DND-41 (cell line): ENCODE measurements at regions not wholly inside any gene's neighbourhood (a gene's known extent, or its start where the extent isn't known, plus 50 kb on each side); places are given as distances from the start of the nearest gene placed in this dataset.

Source experiments
- CTCF ChIP-seq: IDR thresholded peaks from 2 replicates; pipeline ENCODE4 v1.5.1; 2012; ENCODE audit warnings: borderline replicate concordance, low read length, moderate library complexity, mild to moderate bottlenecking; ENCODE audit not compliant: poor library complexity, severe bottlenecking; ENCODE audit errors: extremely low read depth
- EZH2 ChIP-seq: IDR thresholded peaks from 3 replicates; pipeline ENCODE4 v1.6.1; 2012; ENCODE audit warnings: borderline replicate concordance, low read depth, mild to moderate bottlenecking, moderate library complexity, low read length, inconsistent platforms; ENCODE audit not compliant: severe bottlenecking

- no peak for TF ChIP-seq CTCF
- TF ChIP-seq EZH2, result no peak
Measured at GRCh38 chr6:92109956-92110355, 1309.4 kb downstream of the EPHA7 start.
